Liver (tissue), 8 donors: ENCODE measurements at regions not wholly inside any gene's neighbourhood (a gene's known extent, or its start where the extent isn't known, plus 50 kb on each side); places are given as distances from the start of the nearest gene placed in this dataset.

Source experiments
- DNase-seq: peaks from one replicate; pipeline ENCODE4 v3.0.0-alpha.2; 2017; ENCODE audit warnings: low spot score
- H3K27ac ChIP-seq, 2 donors: one replicate each; pipeline ENCODE4 v1.7.0; 2013; ENCODE audit warnings: inconsistent platforms in 2 of 2, low read length in 2 of 2, control low read depth in 1 of 2, low read depth in 1 of 2, mild to moderate bottlenecking in 1 of 2
- H3K27me3 ChIP-seq, 4 donors: one replicate each; pipeline versions ENCODE4 v1.6.1 to v1.7.0; 2013; ENCODE audit warnings: low read length in 3 of 4, inconsistent platforms in 1 of 4, mild to moderate bottlenecking in 1 of 4, moderate library complexity in 1 of 4; ENCODE audit not compliant: control insufficient read depth in 4 of 4, insufficient read depth in 4 of 4
- H3K36me3 ChIP-seq, 4 donors: one replicate each; pipeline versions ENCODE4 v1.6.1 to v1.7.0; 2013; ENCODE audit warnings: low read length in 3 of 4, mild to moderate bottlenecking in 3 of 4, low read depth in 1 of 4, moderate library complexity in 1 of 4; ENCODE audit not compliant: control insufficient read depth in 4 of 4, insufficient read depth in 3 of 4
- H3K4me1 ChIP-seq, 4 donors: one replicate each; pipeline versions ENCODE4 v1.6.1 to v1.7.0; 2013; ENCODE audit warnings: low read length in 3 of 4, mild to moderate bottlenecking in 3 of 4, moderate library complexity in 1 of 4; ENCODE audit not compliant: control insufficient read depth in 4 of 4, insufficient read depth in 4 of 4
- H3K4me3 ChIP-seq, 3 donors: one replicate each; pipeline versions ENCODE4 v1.6.1 to v1.7.0; 2013; ENCODE audit warnings: low read length in 3 of 3, control low read depth in 1 of 3, low read depth in 1 of 3, mild to moderate bottlenecking in 1 of 3
- H3K9ac ChIP-seq, 2 donors: one replicate each; pipeline ENCODE4 v1.7.0; 2013; ENCODE audit warnings: low read length in 2 of 2, mild to moderate bottlenecking in 2 of 2, moderate library complexity in 2 of 2, control low read depth in 1 of 2, low read depth in 1 of 2
- H3K9me3 ChIP-seq, 4 donors: one replicate each; pipeline versions ENCODE4 v1.6.1 to v1.7.0; 2013; ENCODE audit warnings: low read length in 3 of 4; ENCODE audit not compliant: control insufficient read depth in 4 of 4
- EGR1 ChIP-seq, 2 donors: IDR thresholded peaks; 2 replicates each; pipeline ENCODE4 v1.6.1; 2016 to 2018; ENCODE audit warnings: antibody characterized with exemption in 2 of 2, low read depth in 2 of 2
- FOXA1 ChIP-seq: IDR thresholded peaks from 2 replicates; pipeline ENCODE4 v1.6.1; 2016; ENCODE audit warnings: antibody characterized with exemption
- FOXA2 ChIP-seq: IDR thresholded peaks from 2 replicates; pipeline ENCODE4 v1.6.1; 2016; ENCODE audit warnings: antibody characterized with exemption
- GABPA ChIP-seq, 2 donors: IDR thresholded peaks in 1 of 2; conservative IDR thresholded peaks in 1 of 2; 2 replicates each; pipeline ENCODE4 v1.6.1; 2016; ENCODE audit warnings: antibody characterized with exemption in 2 of 2, mild to moderate bottlenecking in 1 of 2, moderate library complexity in 1 of 2
- HNF4A ChIP-seq, 2 donors: conservative IDR thresholded peaks; 2 replicates each; pipeline ENCODE4 v1.6.1; 2016; ENCODE audit warnings: antibody characterized with exemption in 2 of 2, mild to moderate bottlenecking in 2 of 2
- HNF4G ChIP-seq: IDR thresholded peaks from 2 replicates; pipeline ENCODE4 v1.6.1; 2016; ENCODE audit warnings: antibody characterized with exemption
- JUND ChIP-seq, 2 donors: IDR thresholded peaks; 2 replicates each; pipeline ENCODE4 v1.6.1; 2016; ENCODE audit warnings: antibody characterized with exemption in 2 of 2
- NR2F2 ChIP-seq: IDR thresholded peaks from 2 replicates; pipeline ENCODE4 v1.6.1; 2016; ENCODE audit warnings: antibody characterized with exemption
- RXRA ChIP-seq, 2 donors: IDR thresholded peaks; 2 replicates each; pipeline ENCODE4 v1.6.1; 2017 to 2018; ENCODE audit warnings: antibody characterized with exemption in 2 of 2, mild to moderate bottlenecking in 1 of 2
- SP1 ChIP-seq: IDR thresholded peaks from 2 replicates; pipeline ENCODE4 v1.6.1; 2018; ENCODE audit warnings: antibody characterized with exemption, mild to moderate bottlenecking
- TAF1 ChIP-seq: conservative IDR thresholded peaks from 2 replicates; pipeline ENCODE4 v1.6.1; 2016; ENCODE audit warnings: antibody characterized with exemption, mild to moderate bottlenecking
- YY1 ChIP-seq: IDR thresholded peaks from 2 replicates; pipeline ENCODE4 v1.6.1; 2016; ENCODE audit warnings: antibody characterized with exemption, mild to moderate bottlenecking
- whole genome bisulfite sequencing: extraction: QIAGEN DNeasy Blood & Tissue Kit; methylation state at CpG from one replicate; pipeline ENCODE4 v1.1.7; 2013; 5-methylcytosine and 5-hydroxymethylcytosine counted together
- TF ChIP-seq, protein P1 (sequence below): IDR thresholded peaks from 2 replicates; pipeline ENCODE4 v1.6.1; 2016; ENCODE audit warnings: antibody characterized with exemption
- TF ChIP-seq, protein P2 (sequence below): IDR thresholded peaks from 2 replicates; pipeline ENCODE4 v1.6.1; 2016; ENCODE audit warnings: antibody characterized with exemption, mild to moderate bottlenecking
- TF ChIP-seq, protein P3 (sequence below): IDR thresholded peaks from 2 replicates; pipeline ENCODE4 v1.6.1; 2016; ENCODE audit warnings: antibody characterized with exemption
- TF ChIP-seq, protein P4 (sequence below): fragments of 150-350 bp; IDR thresholded peaks from 2 replicates; pipeline ENCODE4 v1.5.1; 2017; ENCODE audit warnings: improper control_type of control experiment, low read depth, low read length; ENCODE audit not compliant: missing input control
- TF ChIP-seq, protein P5 (sequence below): IDR thresholded peaks from 2 replicates; pipeline ENCODE4 v1.6.1; 2016; ENCODE audit warnings: antibody characterized with exemption
- donor health status: healthy.
- donor health status: healthy.
- donor health status: healthy.
- donor health status: healthy.
- donor health status: healthy.

DNA sequence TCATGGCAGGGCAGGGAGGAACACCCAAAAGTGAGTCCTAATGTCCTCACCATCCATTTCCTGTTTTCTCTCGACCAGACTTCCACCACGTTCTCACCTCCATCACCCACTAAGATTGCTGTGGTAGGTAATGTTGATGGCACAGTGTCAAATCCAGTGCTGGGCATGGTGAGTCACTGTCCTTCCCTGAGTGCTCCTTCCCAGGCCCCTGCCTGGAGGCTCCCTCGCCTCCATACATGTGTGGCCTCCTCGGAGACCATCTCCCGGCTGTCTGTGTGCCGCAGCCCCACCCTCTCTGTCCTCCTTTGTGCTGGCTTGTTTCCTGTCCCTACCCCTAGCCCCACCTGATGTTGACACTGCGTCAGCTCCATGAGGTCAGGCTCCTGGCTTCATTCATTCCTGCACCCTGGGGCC lies 177.5 kb downstream of the SYK start:
- no peak overlapping the region for H3K9ac ChIP-seq
- H3K9me3 ChIP-seq: no peaks in the 10 kb centered on the region
- no peak for TF ChIP-seq FOXA2
- TF ChIP-seq, protein P1, sequence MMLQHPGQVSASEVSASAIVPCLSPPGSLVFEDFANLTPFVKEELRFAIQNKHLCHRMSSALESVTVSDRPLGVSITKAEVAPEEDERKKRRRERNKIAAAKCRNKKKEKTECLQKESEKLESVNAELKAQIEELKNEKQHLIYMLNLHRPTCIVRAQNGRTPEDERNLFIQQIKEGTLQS: no peak
- TF ChIP-seq, protein P2, sequence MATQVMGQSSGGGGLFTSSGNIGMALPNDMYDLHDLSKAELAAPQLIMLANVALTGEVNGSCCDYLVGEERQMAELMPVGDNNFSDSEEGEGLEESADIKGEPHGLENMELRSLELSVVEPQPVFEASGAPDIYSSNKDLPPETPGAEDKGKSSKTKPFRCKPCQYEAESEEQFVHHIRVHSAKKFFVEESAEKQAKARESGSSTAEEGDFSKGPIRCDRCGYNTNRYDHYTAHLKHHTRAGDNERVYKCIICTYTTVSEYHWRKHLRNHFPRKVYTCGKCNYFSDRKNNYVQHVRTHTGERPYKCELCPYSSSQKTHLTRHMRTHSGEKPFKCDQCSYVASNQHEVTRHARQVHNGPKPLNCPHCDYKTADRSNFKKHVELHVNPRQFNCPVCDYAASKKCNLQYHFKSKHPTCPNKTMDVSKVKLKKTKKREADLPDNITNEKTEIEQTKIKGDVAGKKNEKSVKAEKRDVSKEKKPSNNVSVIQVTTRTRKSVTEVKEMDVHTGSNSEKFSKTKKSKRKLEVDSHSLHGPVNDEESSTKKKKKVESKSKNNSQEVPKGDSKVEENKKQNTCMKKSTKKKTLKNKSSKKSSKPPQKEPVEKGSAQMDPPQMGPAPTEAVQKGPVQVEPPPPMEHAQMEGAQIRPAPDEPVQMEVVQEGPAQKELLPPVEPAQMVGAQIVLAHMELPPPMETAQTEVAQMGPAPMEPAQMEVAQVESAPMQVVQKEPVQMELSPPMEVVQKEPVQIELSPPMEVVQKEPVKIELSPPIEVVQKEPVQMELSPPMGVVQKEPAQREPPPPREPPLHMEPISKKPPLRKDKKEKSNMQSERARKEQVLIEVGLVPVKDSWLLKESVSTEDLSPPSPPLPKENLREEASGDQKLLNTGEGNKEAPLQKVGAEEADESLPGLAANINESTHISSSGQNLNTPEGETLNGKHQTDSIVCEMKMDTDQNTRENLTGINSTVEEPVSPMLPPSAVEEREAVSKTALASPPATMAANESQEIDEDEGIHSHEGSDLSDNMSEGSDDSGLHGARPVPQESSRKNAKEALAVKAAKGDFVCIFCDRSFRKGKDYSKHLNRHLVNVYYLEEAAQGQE: no peak
- H3K4me1 ChIP-seq: no peaks in the 10 kb centered on the region
- no peak overlapping the region for H3K4me3 ChIP-seq
- WGBS: 80% methylated on average over 7 of the region's 7 CpGs
- H3K27me3 ChIP-seq: no peaks in the 10 kb centered on the region
- no peaks in the 10 kb centered on the region for H3K36me3 ChIP-seq
- DNase-seq: no peak
- no peak overlapping the region for H3K27ac ChIP-seq

DNA sequence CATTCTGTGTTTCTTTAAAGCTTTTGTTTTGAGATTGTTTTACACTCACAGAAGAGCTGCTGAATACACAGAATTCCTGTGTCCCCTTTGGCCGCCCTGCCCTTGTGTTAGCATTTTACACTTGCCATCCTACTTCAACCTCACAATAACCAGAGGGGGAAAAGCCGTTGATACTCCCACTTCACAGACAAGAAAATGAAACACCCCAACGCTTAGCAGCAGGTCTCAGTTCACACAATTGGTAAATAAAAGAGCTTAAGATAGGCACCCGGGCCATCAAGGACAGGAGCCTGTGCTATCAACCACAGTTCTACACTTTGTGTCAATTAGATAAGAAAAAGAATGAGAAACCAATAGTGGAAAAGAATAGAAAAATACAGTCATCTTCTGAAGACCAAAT lies 178.0 kb downstream of the SYK start:
- no peaks in the 10 kb centered on the region for H3K36me3 ChIP-seq
- no peaks in the 10 kb centered on the region for H3K27me3 ChIP-seq
- DNase-seq: no peak
- TF ChIP-seq, protein P3, sequence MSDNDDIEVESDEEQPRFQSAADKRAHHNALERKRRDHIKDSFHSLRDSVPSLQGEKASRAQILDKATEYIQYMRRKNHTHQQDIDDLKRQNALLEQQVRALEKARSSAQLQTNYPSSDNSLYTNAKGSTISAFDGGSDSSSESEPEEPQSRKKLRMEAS: no peak
- TF ChIP-seq GABPA (IDR thresholded peaks at IDR 0.05 in 1 of 2, conservative IDR thresholded peaks at IDR 0.05 in 1 of 2) (no peak), FOXA2 (no peak), HNF4G (no peak), RXRA (IDR thresholded peaks at IDR 0.05) (no peak), JUND (IDR thresholded peaks at IDR 0.05) (no peak), SP1 (no peak), YY1 (no peak)
- TF ChIP-seq, protein P4, sequence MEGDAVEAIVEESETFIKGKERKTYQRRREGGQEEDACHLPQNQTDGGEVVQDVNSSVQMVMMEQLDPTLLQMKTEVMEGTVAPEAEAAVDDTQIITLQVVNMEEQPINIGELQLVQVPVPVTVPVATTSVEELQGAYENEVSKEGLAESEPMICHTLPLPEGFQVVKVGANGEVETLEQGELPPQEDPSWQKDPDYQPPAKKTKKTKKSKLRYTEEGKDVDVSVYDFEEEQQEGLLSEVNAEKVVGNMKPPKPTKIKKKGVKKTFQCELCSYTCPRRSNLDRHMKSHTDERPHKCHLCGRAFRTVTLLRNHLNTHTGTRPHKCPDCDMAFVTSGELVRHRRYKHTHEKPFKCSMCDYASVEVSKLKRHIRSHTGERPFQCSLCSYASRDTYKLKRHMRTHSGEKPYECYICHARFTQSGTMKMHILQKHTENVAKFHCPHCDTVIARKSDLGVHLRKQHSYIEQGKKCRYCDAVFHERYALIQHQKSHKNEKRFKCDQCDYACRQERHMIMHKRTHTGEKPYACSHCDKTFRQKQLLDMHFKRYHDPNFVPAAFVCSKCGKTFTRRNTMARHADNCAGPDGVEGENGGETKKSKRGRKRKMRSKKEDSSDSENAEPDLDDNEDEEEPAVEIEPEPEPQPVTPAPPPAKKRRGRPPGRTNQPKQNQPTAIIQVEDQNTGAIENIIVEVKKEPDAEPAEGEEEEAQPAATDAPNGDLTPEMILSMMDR: no peak
- WGBS: 45% methylated on average over 4 of the region's 4 CpGs
- no peak overlapping the region for H3K27ac ChIP-seq
- no peak overlapping the region for H3K4me3 ChIP-seq
- no peak overlapping the region for H3K9ac ChIP-seq
- no peaks in the 10 kb centered on the region for H3K9me3 ChIP-seq
- H3K4me1 ChIP-seq: no peaks in the 10 kb centered on the region

DNA sequence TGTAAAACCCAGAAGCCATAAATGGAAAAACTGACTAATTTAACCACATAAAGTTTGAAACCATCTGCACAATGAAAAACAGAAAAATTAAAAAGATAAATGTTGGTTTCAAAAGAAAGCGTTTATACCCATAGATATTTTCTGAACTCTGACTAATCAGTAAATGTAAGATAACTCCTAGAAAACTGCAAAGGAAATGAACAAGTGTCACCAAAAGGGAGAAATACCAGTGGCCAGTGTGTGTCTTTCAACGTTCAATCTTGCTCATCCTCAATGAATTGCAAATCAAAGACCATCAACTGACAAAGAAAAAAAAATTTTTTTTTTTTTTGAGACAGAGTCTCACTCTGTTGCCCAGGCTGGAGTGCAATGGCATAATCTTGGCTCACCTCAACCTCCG lies 180.1 kb downstream of the SYK start:
- H3K27me3 ChIP-seq: no peaks in the 10 kb centered on the region
- no peak overlapping the region for H3K4me3 ChIP-seq
- DNase-seq: no peak
- H3K4me1 ChIP-seq: peaks cover 0 to 3% (median 0%) of the 10 kb centered on the region in 4 donors
- WGBS: 92% methylated on average over 3 of the region's 3 CpGs
- no peaks in the 10 kb centered on the region for H3K9me3 ChIP-seq
- no peak overlapping the region for H3K9ac ChIP-seq
- no peak overlapping the region for H3K27ac ChIP-seq
- no peaks in the 10 kb centered on the region for H3K36me3 ChIP-seq
- TF ChIP-seq JUND (IDR thresholded peaks at IDR 0.05): no peak
- TF ChIP-seq TAF1: no peak
- TF ChIP-seq RXRA (IDR thresholded peaks at IDR 0.05): no peak
- TF ChIP-seq, protein P3: no peak
- no peak for TF ChIP-seq FOXA1
- no peak for TF ChIP-seq EGR1 (IDR thresholded peaks at IDR 0.05; ENCODE audit: low read depth in 2 of 2)
- TF ChIP-seq HNF4A (conservative IDR thresholded peaks at IDR 0.05): no peak
- TF ChIP-seq NR2F2: no peak
- TF ChIP-seq, protein P2: no peak
- TF ChIP-seq HNF4G: no peak
- TF ChIP-seq, protein P5, sequence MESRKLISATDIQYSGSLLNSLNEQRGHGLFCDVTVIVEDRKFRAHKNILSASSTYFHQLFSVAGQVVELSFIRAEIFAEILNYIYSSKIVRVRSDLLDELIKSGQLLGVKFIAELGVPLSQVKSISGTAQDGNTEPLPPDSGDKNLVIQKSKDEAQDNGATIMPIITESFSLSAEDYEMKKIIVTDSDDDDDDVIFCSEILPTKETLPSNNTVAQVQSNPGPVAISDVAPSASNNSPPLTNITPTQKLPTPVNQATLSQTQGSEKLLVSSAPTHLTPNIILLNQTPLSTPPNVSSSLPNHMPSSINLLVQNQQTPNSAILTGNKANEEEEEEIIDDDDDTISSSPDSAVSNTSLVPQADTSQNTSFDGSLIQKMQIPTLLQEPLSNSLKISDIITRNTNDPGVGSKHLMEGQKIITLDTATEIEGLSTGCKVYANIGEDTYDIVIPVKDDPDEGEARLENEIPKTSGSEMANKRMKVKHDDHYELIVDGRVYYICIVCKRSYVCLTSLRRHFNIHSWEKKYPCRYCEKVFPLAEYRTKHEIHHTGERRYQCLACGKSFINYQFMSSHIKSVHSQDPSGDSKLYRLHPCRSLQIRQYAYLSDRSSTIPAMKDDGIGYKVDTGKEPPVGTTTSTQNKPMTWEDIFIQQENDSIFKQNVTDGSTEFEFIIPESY: no peak
- TF ChIP-seq YY1: no peak
